DOHH2 (cell line): ENCODE measurements at regions not wholly inside any gene's neighbourhood (a gene's known extent, or its start where the extent isn't known, plus 50 kb on each side); places are given as distances from the start of the nearest gene placed in this dataset.

Experiments
- EZH2phosphoT487 ChIP-seq: fragments of 200-600 bp; sonication (generic); IDR thresholded peaks from 2 replicates; pipeline ENCODE4 v1.6.1; 2017; ENCODE audit warnings: borderline replicate concordance, mild to moderate bottlenecking, antibody characterized with exemption, low read length, moderate library complexity, mixed read lengths
- TF ChIP-seq, protein P1 (sequence below): fragments of 200-600 bp; sonication (generic); IDR thresholded peaks from one replicate; pipeline ENCODE4 v1.5.1; 2014; ENCODE audit warnings: antibody characterized with exemption, mild to moderate bottlenecking, low read depth, low read length; ENCODE audit not compliant: poor library complexity, severe bottlenecking

DNA sequence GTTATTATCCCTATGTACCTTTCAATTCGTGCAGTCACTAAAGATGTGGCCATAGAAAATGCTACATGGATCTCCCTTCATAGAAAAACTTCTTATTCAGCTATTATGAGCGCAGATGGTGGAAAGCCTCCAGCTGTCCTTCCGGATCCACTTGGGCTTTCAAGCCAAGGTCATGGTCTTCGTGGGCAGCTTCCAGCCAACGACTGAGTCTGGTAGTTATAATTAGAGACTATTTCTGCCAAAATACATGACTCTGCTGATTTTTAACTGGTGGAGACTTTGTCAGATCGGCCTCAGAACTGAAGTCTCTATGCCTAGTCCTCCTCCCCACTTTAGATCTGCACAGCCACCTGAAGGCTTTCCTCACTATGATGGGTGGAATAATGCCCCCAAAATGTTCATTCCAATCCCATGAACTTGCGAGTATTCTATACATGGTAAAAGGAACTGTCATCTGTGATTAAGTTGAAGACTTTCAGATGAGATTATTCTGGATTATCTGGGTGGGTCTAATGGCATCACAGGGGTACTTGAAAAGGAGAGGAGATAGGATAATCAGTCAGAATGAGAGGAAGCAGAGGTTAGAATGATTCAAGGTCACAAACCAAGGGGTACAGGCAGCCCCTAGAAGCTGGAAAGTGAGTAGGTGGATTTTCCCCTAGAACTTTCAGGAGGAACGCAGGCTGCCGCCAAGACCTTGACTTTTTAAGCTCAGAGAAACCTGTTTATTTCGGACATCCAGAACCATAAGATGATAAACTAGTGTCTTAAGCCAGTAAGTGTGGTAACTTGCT is 171.1 kb upstream of the CXCL13 start:
- TF ChIP-seq, protein P1, sequence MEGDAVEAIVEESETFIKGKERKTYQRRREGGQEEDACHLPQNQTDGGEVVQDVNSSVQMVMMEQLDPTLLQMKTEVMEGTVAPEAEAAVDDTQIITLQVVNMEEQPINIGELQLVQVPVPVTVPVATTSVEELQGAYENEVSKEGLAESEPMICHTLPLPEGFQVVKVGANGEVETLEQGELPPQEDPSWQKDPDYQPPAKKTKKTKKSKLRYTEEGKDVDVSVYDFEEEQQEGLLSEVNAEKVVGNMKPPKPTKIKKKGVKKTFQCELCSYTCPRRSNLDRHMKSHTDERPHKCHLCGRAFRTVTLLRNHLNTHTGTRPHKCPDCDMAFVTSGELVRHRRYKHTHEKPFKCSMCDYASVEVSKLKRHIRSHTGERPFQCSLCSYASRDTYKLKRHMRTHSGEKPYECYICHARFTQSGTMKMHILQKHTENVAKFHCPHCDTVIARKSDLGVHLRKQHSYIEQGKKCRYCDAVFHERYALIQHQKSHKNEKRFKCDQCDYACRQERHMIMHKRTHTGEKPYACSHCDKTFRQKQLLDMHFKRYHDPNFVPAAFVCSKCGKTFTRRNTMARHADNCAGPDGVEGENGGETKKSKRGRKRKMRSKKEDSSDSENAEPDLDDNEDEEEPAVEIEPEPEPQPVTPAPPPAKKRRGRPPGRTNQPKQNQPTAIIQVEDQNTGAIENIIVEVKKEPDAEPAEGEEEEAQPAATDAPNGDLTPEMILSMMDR: no peak
- TF ChIP-seq EZH2phosphoT487: no peak
